ENCODE measurements at regions not wholly inside any gene's neighbourhood (a gene's known extent, or its start where the extent isn't known, plus 50 kb on each side); places are given as distances from the start of the nearest gene placed in this dataset.
"Not testable (repeated sequence)": the region's sequence is repeated elsewhere in the genome, so short reads cannot be mapped to it uniquely, and the experiment has no call there.

- no peaks in the 10 kb centered on the region for H3K36me3 ChIP-seq (replicated peaks; ENCODE audit: insufficient read depth, low read length)
- no peak overlapping the region for H3K27ac ChIP-seq (ENCODE audit: low read length)
- DNase-seq: no peak
- H3F3A ChIP-seq (ENCODE audit: insufficient read depth, low read length): no peaks in the 10 kb centered on the region
- no peak overlapping the region for H3K4me3 ChIP-seq (ENCODE audit: low read length)
- H3K9me3 ChIP-seq (replicated peaks; ENCODE audit: insufficient read depth, low read length): no peaks in the 10 kb centered on the region
- H3K4me1 ChIP-seq (ENCODE audit: low read length): no peaks in the 10 kb centered on the region
- H4K20me1 ChIP-seq (ENCODE audit: insufficient read depth, low read length): no peaks in the 10 kb centered on the region
- H3K9ac ChIP-seq (ENCODE audit: low read length): no peak overlapping the region
- no peaks in the 10 kb centered on the region for H3K9me2 ChIP-seq (replicated peaks; ENCODE audit: insufficient read depth, low read length)
- no peaks in the 10 kb centered on the region for H3K79me2 ChIP-seq (ENCODE audit: low read length)
- H3K27me3 ChIP-seq (replicated peaks; ENCODE audit: insufficient read depth, low read length): no peaks in the 10 kb centered on the region
- no peak overlapping the region for H2AFZ ChIP-seq (ENCODE audit: low read length)
- H3K4me2 ChIP-seq (ENCODE audit: low read depth, low read length): no peak overlapping the region
- no peak for TF ChIP-seq EZH2 (optimal IDR thresholded peaks at IDR 0.05; ENCODE audit: low read depth, low read length)
- no peak for TF ChIP-seq CTCF (IDR thresholded peaks at IDR 0.05; ENCODE audit: low read length)
- no peak for TF ChIP-seq EZH2phosphoT487 (IDR thresholded peaks at IDR 0.05; ENCODE audit: low read length)
Observed at GRCh38 chr16:87213536-87213935, 103.7 kb downstream of the C16orf95 start.

GRCh38 chr16:87216148-87216840 lies 100.9 kb downstream of the C16orf95 start:
- H3K4me3 ChIP-seq (ENCODE audit: low read length): no peak overlapping the region
- H3K4me2 ChIP-seq (ENCODE audit: low read depth, low read length): no peak overlapping the region
- no peaks in the 10 kb centered on the region for H3K9me2 ChIP-seq (replicated peaks; ENCODE audit: insufficient read depth, low read length)
- H2AFZ ChIP-seq (ENCODE audit: low read length): no peak overlapping the region
- H3K36me3 ChIP-seq (replicated peaks; ENCODE audit: insufficient read depth, low read length): no peaks in the 10 kb centered on the region
- H3K4me1 ChIP-seq (ENCODE audit: low read length): no peaks in the 10 kb centered on the region
- no peaks in the 10 kb centered on the region for H4K20me1 ChIP-seq (ENCODE audit: insufficient read depth, low read length)
- H3F3A ChIP-seq (ENCODE audit: insufficient read depth, low read length): no peaks in the 10 kb centered on the region
- no peak for DNase-seq
- no peak overlapping the region for H3K9ac ChIP-seq (ENCODE audit: low read length)
- H3K27ac ChIP-seq (ENCODE audit: low read length): no peak overlapping the region
- no peaks in the 10 kb centered on the region for H3K27me3 ChIP-seq (replicated peaks; ENCODE audit: insufficient read depth, low read length)
- H3K79me2 ChIP-seq (ENCODE audit: low read length): no peaks in the 10 kb centered on the region
- no peak for TF ChIP-seq CTCF (IDR thresholded peaks at IDR 0.05; ENCODE audit: low read length)
- TF ChIP-seq EZH2 (optimal IDR thresholded peaks at IDR 0.05; ENCODE audit: low read depth, low read length): no peak
- TF ChIP-seq EZH2phosphoT487 (IDR thresholded peaks at IDR 0.05; ENCODE audit: low read length): no peak
- no peaks in the 10 kb centered on the region for H3K9me3 ChIP-seq (replicated peaks; ENCODE audit: insufficient read depth, low read length)

GRCh38 chr16:87216841-87217275 lies 100.3 kb downstream of the C16orf95 start:
- TF ChIP-seq CTCF (IDR thresholded peaks at IDR 0.05; ENCODE audit: low read length) (no peak), EZH2phosphoT487 (IDR thresholded peaks at IDR 0.05; ENCODE audit: low read length) (no peak), EZH2 (optimal IDR thresholded peaks at IDR 0.05; ENCODE audit: low read depth, low read length) (no peak)

GRCh38 chr16:87217802-87218201 lies 99.4 kb downstream of the C16orf95 start:
- H3K27me3 ChIP-seq (replicated peaks; ENCODE audit: insufficient read depth, low read length); H3K4me3 ChIP-seq (ENCODE audit: low read length); H3K9me3 ChIP-seq (replicated peaks; ENCODE audit: insufficient read depth, low read length); H3K9me2 ChIP-seq (replicated peaks; ENCODE audit: insufficient read depth, low read length); H3K4me1 ChIP-seq (ENCODE audit: low read length); H2AFZ ChIP-seq (ENCODE audit: low read length); H4K20me1 ChIP-seq (ENCODE audit: insufficient read depth, low read length); H3K79me2 ChIP-seq (ENCODE audit: low read length); H3K4me2 ChIP-seq (ENCODE audit: low read depth, low read length); H3F3A ChIP-seq (ENCODE audit: insufficient read depth, low read length); H3K9ac ChIP-seq (ENCODE audit: low read length); DNase-seq; H3K27ac ChIP-seq (ENCODE audit: low read length); H3K36me3 ChIP-seq (replicated peaks; ENCODE audit: insufficient read depth, low read length): not testable (repeated sequence)

More at GRCh38 chr16:87216841-87217275, 100.3 kb downstream of the C16orf95 start:
- H3K27ac ChIP-seq (ENCODE audit: low read length): no peak overlapping the region
- no peaks in the 10 kb centered on the region for H3K27me3 ChIP-seq (replicated peaks; ENCODE audit: insufficient read depth, low read length)
- H3K9me3 ChIP-seq (replicated peaks; ENCODE audit: insufficient read depth, low read length): no peaks in the 10 kb centered on the region
- H3K4me1 ChIP-seq (ENCODE audit: low read length): no peaks in the 10 kb centered on the region
- H4K20me1 ChIP-seq (ENCODE audit: insufficient read depth, low read length): no peaks in the 10 kb centered on the region
- H3F3A ChIP-seq (ENCODE audit: insufficient read depth, low read length): no peaks in the 10 kb centered on the region
- H3K9me2 ChIP-seq (replicated peaks; ENCODE audit: insufficient read depth, low read length): no peaks in the 10 kb centered on the region
- H3K4me2 ChIP-seq (ENCODE audit: low read depth, low read length): no peak overlapping the region
- no peaks in the 10 kb centered on the region for H3K79me2 ChIP-seq (ENCODE audit: low read length)
- no peaks in the 10 kb centered on the region for H3K36me3 ChIP-seq (replicated peaks; ENCODE audit: insufficient read depth, low read length)
- no peak for DNase-seq
- no peak overlapping the region for H3K4me3 ChIP-seq (ENCODE audit: low read length)
- no peak overlapping the region for H2AFZ ChIP-seq (ENCODE audit: low read length)
- H3K9ac ChIP-seq (ENCODE audit: low read length): no peak overlapping the region
